ENCODE measurements at regions not wholly inside any gene's neighbourhood (a gene's known extent, or its start where the extent isn't known, plus 50 kb on each side); places are given as distances from the start of the nearest gene placed in this dataset.

- TF ChIP-seq KAT7 (CRISPR knock-in tag; IDR thresholded peaks at IDR 0.05; ENCODE audit: borderline replicate concordance) (no peak), CREM (CRISPR knock-in tag; IDR thresholded peaks at IDR 0.05) (no peak), ZNF263 (CRISPR knock-in tag; IDR thresholded peaks at IDR 0.05; ENCODE audit: low read depth) (no peak), ZNF425 (CRISPR knock-in tag; conservative IDR thresholded peaks at IDR 0.05) (no peak), ZSCAN18 (CRISPR knock-in tag; IDR thresholded peaks at IDR 0.05) (no peak), EMX1 (CRISPR knock-in tag; IDR thresholded peaks at IDR 0.05) (no peak), SMAD3 (CRISPR knock-in tag; IDR thresholded peaks at IDR 0.05; ENCODE audit: borderline replicate concordance) (no peak)
- TF ChIP-seq, protein P1, sequence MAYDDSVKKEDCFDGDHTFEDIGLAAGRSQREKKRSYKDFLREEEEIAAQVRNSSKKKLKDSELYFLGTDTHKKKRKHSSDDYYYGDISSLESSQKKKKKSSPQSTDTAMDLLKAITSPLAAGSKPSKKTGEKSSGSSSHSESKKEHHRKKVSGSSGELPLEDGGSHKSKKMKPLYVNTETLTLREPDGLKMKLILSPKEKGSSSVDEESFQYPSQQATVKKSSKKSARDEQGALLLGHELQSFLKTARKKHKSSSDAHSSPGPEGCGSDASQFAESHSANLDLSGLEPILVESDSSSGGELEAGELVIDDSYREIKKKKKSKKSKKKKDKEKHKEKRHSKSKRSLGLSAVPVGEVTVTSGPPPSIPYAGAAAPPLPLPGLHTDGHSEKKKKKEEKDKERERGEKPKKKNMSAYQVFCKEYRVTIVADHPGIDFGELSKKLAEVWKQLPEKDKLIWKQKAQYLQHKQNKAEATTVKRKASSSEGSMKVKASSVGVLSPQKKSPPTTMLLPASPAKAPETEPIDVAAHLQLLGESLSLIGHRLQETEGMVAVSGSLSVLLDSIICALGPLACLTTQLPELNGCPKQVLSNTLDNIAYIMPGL (CRISPR knock-in tag; IDR thresholded peaks at IDR 0.05) = no peak
- TF ChIP-seq, protein P2, sequence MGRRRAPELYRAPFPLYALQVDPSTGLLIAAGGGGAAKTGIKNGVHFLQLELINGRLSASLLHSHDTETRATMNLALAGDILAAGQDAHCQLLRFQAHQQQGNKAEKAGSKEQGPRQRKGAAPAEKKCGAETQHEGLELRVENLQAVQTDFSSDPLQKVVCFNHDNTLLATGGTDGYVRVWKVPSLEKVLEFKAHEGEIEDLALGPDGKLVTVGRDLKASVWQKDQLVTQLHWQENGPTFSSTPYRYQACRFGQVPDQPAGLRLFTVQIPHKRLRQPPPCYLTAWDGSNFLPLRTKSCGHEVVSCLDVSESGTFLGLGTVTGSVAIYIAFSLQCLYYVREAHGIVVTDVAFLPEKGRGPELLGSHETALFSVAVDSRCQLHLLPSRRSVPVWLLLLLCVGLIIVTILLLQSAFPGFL (CRISPR knock-in tag; IDR thresholded peaks at IDR 0.05; ENCODE audit: borderline replicate concordance) = no peak
Measured at GRCh38 chr20:12592756-12593155, 416.0 kb upstream of the SPTLC3 start (continued).

GRCh38 chr20:12593342-12593873, 415.4 kb upstream of the SPTLC3 start:
- H3K36me3 Mint-ChIP-seq = no peaks in the 10 kb centered on the region
- CTCF ChIA-PET = no interaction called here
- H3K4me3 Mint-ChIP-seq = no peak overlapping the region
- no peaks in the 10 kb centered on the region; the same call in 1 of the 2 replicates for H3K27me3 Mint-ChIP-seq (ENCODE audit: low read depth)
- DNase-seq (ENCODE audit: low spot score) = no peak
- no peak overlapping the region for H3K27ac Mint-ChIP-seq
- TF ChIP-seq, protein P3, sequence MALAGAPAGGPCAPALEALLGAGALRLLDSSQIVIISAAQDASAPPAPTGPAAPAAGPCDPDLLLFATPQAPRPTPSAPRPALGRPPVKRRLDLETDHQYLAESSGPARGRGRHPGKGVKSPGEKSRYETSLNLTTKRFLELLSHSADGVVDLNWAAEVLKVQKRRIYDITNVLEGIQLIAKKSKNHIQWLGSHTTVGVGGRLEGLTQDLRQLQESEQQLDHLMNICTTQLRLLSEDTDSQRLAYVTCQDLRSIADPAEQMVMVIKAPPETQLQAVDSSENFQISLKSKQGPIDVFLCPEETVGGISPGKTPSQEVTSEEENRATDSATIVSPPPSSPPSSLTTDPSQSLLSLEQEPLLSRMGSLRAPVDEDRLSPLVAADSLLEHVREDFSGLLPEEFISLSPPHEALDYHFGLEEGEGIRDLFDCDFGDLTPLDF (CRISPR knock-in tag; IDR thresholded peaks at IDR 0.05) = no peak
- TF ChIP-seq ZNF263 (CRISPR knock-in tag; IDR thresholded peaks at IDR 0.05; ENCODE audit: low read depth) (no peak), NR2C2 (CRISPR knock-in tag; IDR thresholded peaks at IDR 0.05) (no peak), RELA (CRISPR knock-in tag; IDR thresholded peaks at IDR 0.05; ENCODE audit: borderline replicate concordance) (no peak), ZNF425 (CRISPR knock-in tag; conservative IDR thresholded peaks at IDR 0.05) (no peak), ELF4 (CRISPR knock-in tag; IDR thresholded peaks at IDR 0.05; ENCODE audit: low read depth) (no peak), FOXP1 (CRISPR knock-in tag; IDR thresholded peaks at IDR 0.05; ENCODE audit: borderline replicate concordance) (no peak), ZSCAN18 (CRISPR knock-in tag; IDR thresholded peaks at IDR 0.05) (no peak), MYBL2 (CRISPR knock-in tag; IDR thresholded peaks at IDR 0.05) (no peak)
- TF ChIP-seq, protein P4, sequence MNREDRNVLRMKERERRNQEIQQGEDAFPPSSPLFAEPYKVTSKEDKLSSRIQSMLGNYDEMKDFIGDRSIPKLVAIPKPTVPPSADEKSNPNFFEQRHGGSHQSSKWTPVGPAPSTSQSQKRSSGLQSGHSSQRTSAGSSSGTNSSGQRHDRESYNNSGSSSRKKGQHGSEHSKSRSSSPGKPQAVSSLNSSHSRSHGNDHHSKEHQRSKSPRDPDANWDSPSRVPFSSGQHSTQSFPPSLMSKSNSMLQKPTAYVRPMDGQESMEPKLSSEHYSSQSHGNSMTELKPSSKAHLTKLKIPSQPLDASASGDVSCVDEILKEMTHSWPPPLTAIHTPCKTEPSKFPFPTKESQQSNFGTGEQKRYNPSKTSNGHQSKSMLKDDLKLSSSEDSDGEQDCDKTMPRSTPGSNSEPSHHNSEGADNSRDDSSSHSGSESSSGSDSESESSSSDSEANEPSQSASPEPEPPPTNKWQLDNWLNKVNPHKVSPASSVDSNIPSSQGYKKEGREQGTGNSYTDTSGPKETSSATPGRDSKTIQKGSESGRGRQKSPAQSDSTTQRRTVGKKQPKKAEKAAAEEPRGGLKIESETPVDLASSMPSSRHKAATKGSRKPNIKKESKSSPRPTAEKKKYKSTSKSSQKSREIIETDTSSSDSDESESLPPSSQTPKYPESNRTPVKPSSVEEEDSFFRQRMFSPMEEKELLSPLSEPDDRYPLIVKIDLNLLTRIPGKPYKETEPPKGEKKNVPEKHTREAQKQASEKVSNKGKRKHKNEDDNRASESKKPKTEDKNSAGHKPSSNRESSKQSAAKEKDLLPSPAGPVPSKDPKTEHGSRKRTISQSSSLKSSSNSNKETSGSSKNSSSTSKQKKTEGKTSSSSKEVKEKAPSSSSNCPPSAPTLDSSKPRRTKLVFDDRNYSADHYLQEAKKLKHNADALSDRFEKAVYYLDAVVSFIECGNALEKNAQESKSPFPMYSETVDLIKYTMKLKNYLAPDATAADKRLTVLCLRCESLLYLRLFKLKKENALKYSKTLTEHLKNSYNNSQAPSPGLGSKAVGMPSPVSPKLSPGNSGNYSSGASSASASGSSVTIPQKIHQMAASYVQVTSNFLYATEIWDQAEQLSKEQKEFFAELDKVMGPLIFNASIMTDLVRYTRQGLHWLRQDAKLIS (CRISPR knock-in tag; IDR thresholded peaks at IDR 0.05; ENCODE audit: borderline replicate concordance) = no peak
- TF ChIP-seq, protein P2 (CRISPR knock-in tag; IDR thresholded peaks at IDR 0.05; ENCODE audit: borderline replicate concordance) = no peak
- no peaks in the 10 kb centered on the region for H3K9me3 Mint-ChIP-seq
- POLR2A ChIA-PET = no interaction called here
- no peak for ATAC-seq
- peaks cover 69% of the 10 kb centered on the region for H3K4me1 Mint-ChIP-seq

All from WTC11 (cell line).